Neural progenitor cell (in vitro differentiated cells): ENCODE measurements at regions not wholly inside any gene's neighbourhood (a gene's known extent, or its start where the extent isn't known, plus 50 kb on each side); places are given as distances from the start of the nearest gene placed in this dataset.

Experiments used
- CTCF ChIP-seq: fragments of 200-600 bp; sonication (generic); IDR thresholded peaks from 2 replicates; pipeline ENCODE4 v1.5.1; 2017; ENCODE audit warnings: antibody characterized with exemption, mild to moderate bottlenecking
- EZH2 ChIP-seq: fragments of 200-600 bp; sonication (generic); IDR thresholded peaks from 2 replicates; pipeline ENCODE4 v1.6.1; 2017; ENCODE audit warnings: antibody characterized with exemption, mild to moderate bottlenecking, moderate library complexity
- EZH2phosphoT487 ChIP-seq: fragments of 200-600 bp; sonication (generic); IDR thresholded peaks from 2 replicates; pipeline ENCODE4 v1.6.1; 2017; ENCODE audit warnings: antibody characterized with exemption

GRCh38 chr12:107523775-107524535 lies 161.6 kb upstream of the PWP1 start:
- TF ChIP-seq CTCF (no peak), EZH2 (no peak), EZH2phosphoT487 (no peak)
